SU-DHL-6 (cell line): ENCODE measurements at regions not wholly inside any gene's neighbourhood (a gene's known extent, or its start where the extent isn't known, plus 50 kb on each side); places are given as distances from the start of the nearest gene placed in this dataset.

Experiments used
- H2AFZ ChIP-seq: fragments of 200-600 bp; sonication (generic); 2 replicates; pipeline ENCODE4 v1.6.1; 2014; ENCODE audit warnings: low read depth, mild to moderate bottlenecking, moderate library complexity, mixed read lengths, antibody characterized with exemption, low read length; ENCODE audit not compliant: severe bottlenecking
- H3F3A ChIP-seq: fragments of 200-600 bp; shearing (Covaris generic); 2 replicates; pipeline ENCODE4 v1.6.0; 2016; ENCODE audit warnings: antibody characterized with exemption, mild to moderate bottlenecking; ENCODE audit not compliant: insufficient read depth
- H3K27ac ChIP-seq: fragments of 200-600 bp; sonication (generic); 2 replicates; pipeline ENCODE4 v1.5.1; 2016; ENCODE audit warnings: low read depth, mild to moderate bottlenecking, low read length, moderate library complexity, mixed read lengths
- H3K27me3 ChIP-seq: fragments of 200-600 bp; sonication (generic), shearing (Covaris generic); 2 replicates; pipeline ENCODE4 v1.6.0; 2014; ENCODE audit warnings: mild to moderate bottlenecking, low read length
- H3K36me3 ChIP-seq: fragments of 200-600 bp; sonication (generic); 2 replicates; pipeline ENCODE4 v1.6.1; 2014; ENCODE audit warnings: mild to moderate bottlenecking, low read length, mixed read lengths
- H3K4me2 ChIP-seq: fragments of 300-600, 200-600 bp; shearing (Covaris generic), sonication (generic); 2 replicates; pipeline ENCODE4 v1.6.0; 2014; ENCODE audit warnings: low read length, low read depth, mild to moderate bottlenecking; ENCODE audit not compliant: poor library complexity, severe bottlenecking
- H3K4me3 ChIP-seq: fragments of 200-600 bp; sonication (generic); 2 replicates; pipeline ENCODE4 v1.5.1; 2014; ENCODE audit warnings: antibody characterized with exemption, low read length, mild to moderate bottlenecking, mixed read lengths; ENCODE audit not compliant: insufficient read depth, poor library complexity, severe bottlenecking
- H3K79me2 ChIP-seq: fragments of 200-600 bp; sonication (generic); 2 replicates; pipeline ENCODE4 v1.6.1; 2014; ENCODE audit warnings: mild to moderate bottlenecking, low read length, moderate library complexity; ENCODE audit not compliant: insufficient read depth
- H3K9ac ChIP-seq: fragments of 200-600 bp; sonication (generic); 2 replicates; pipeline ENCODE4 v1.7.0; 2014; ENCODE audit warnings: mild to moderate bottlenecking, low read length
- H3K9me2 ChIP-seq: fragments of 200-600 bp; sonication (generic); replicated peaks from 2 replicates; pipeline ENCODE4 v1.6.1; 2014; ENCODE audit warnings: low read length; ENCODE audit not compliant: insufficient read depth
- H3K9me3 ChIP-seq: fragments of 200-600 bp; sonication (generic); 2 replicates; pipeline ENCODE4 v1.6.1; 2014; ENCODE audit warnings: low read length, mixed read lengths; ENCODE audit not compliant: insufficient read depth
- H4K20me1 ChIP-seq: fragments of 200-600 bp; sonication (generic); 2 replicates; pipeline ENCODE4 v1.6.1; 2014; ENCODE audit warnings: low read depth, mild to moderate bottlenecking, antibody characterized with exemption, low read length, moderate library complexity, mixed read lengths
- EZH2phosphoT487 ChIP-seq: fragments of 200-600 bp; sonication (generic), shearing (Covaris generic); conservative IDR thresholded peaks from 2 replicates; pipeline ENCODE4 v1.6.1; 2018; ENCODE audit warnings: mild to moderate bottlenecking, antibody characterized with exemption, low read length, moderate library complexity, mixed read lengths
- TF ChIP-seq, protein P1 (sequence below): fragments of 200-600 bp; sonication (generic); IDR thresholded peaks from one replicate; pipeline ENCODE4 v1.5.1; 2017; ENCODE audit warnings: antibody characterized with exemption, mild to moderate bottlenecking, low read length, moderate library complexity; ENCODE audit not compliant: insufficient read depth, poor library complexity, severe bottlenecking

DNA sequence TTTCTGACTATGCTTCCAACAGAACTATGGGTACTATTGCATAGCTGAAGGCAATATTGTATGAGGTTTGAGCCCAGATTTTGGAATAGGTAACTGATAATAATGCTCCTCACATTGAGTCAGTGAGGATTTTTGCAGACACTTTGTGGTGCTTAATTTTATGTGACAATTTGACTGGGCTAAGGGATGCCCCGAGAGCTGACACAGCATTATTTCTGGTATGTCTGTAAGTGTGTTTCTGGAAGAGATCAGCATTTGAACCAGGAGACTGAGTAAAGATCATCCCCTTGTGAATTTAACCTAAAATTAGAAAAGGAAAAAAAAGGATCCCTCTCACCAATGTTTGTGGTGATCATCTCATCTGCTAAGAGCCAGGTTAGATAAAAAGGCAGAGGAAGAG lies 404.9 kb downstream of the AEBP2 start:
- no peak for TF ChIP-seq EZH2phosphoT487
- TF ChIP-seq, protein P1, sequence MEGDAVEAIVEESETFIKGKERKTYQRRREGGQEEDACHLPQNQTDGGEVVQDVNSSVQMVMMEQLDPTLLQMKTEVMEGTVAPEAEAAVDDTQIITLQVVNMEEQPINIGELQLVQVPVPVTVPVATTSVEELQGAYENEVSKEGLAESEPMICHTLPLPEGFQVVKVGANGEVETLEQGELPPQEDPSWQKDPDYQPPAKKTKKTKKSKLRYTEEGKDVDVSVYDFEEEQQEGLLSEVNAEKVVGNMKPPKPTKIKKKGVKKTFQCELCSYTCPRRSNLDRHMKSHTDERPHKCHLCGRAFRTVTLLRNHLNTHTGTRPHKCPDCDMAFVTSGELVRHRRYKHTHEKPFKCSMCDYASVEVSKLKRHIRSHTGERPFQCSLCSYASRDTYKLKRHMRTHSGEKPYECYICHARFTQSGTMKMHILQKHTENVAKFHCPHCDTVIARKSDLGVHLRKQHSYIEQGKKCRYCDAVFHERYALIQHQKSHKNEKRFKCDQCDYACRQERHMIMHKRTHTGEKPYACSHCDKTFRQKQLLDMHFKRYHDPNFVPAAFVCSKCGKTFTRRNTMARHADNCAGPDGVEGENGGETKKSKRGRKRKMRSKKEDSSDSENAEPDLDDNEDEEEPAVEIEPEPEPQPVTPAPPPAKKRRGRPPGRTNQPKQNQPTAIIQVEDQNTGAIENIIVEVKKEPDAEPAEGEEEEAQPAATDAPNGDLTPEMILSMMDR, result no peak
- Histone ChIP-seq H3K79me2 (no peaks in the 10 kb centered on the region), H4K20me1 (no peaks in the 10 kb centered on the region), H3K9ac (no peak overlapping the region), H3K4me2 (no peak overlapping the region), H3F3A (no peaks in the 10 kb centered on the region), H3K36me3 (no peaks in the 10 kb centered on the region), H2AFZ (no peak overlapping the region), H3K27ac (no peak overlapping the region), H3K27me3 (no peaks in the 10 kb centered on the region), H3K4me3 (no peak overlapping the region), H3K9me3 (no peaks in the 10 kb centered on the region), H3K9me2 (no peaks in the 10 kb centered on the region)

GRCh38 chr12:19846574-19846973 lies 407.3 kb downstream of the AEBP2 start:
- H3K9me2 ChIP-seq, result no peaks in the 10 kb centered on the region
- H3F3A ChIP-seq, result no peaks in the 10 kb centered on the region
- H3K4me2 ChIP-seq, result peak overlapping the region; percentile 17
- H3K27ac ChIP-seq, result no peak overlapping the region
- no peak overlapping the region for H3K9ac ChIP-seq
- H3K79me2 ChIP-seq, result no peaks in the 10 kb centered on the region
- H3K36me3 ChIP-seq, result no peaks in the 10 kb centered on the region
- no peak overlapping the region for H3K4me3 ChIP-seq
- no peaks in the 10 kb centered on the region for H4K20me1 ChIP-seq
- H3K27me3 ChIP-seq, result no peaks in the 10 kb centered on the region
- H2AFZ ChIP-seq, result no peak overlapping the region
- TF ChIP-seq, protein P1, result no peak
- TF ChIP-seq EZH2phosphoT487, result no peak
- H3K9me3 ChIP-seq, result no peaks in the 10 kb centered on the region

GRCh38 chr12:19847294-19848059 lies 408.2 kb downstream of the AEBP2 start:
- no peak overlapping the region for H3K9ac ChIP-seq
- no peaks in the 10 kb centered on the region for H3K36me3 ChIP-seq
- H3K9me2 ChIP-seq, result no peaks in the 10 kb centered on the region
- H3K27ac ChIP-seq, result 0 out of 2 replicates have a peak overlapping the region, but pooled peaks have one; percentile 12
- H3K9me3 ChIP-seq, result no peaks in the 10 kb centered on the region
- H2AFZ ChIP-seq, result no peak overlapping the region
- no peak overlapping the region for H3K4me3 ChIP-seq
- no peaks in the 10 kb centered on the region for H3K27me3 ChIP-seq
- H3F3A ChIP-seq, result no peaks in the 10 kb centered on the region
- H3K4me2 ChIP-seq, result peak overlapping the region; percentile 17
- no peaks in the 10 kb centered on the region for H3K79me2 ChIP-seq
- TF ChIP-seq, protein P1, result no peak
- H4K20me1 ChIP-seq, result no peaks in the 10 kb centered on the region
